ENCODE measurements at regions not wholly inside any gene's neighbourhood (a gene's known extent, or its start where the extent isn't known, plus 50 kb on each side); places are given as distances from the start of the nearest gene placed in this dataset.

GRCh38 chr6:10303608-10304506 is 111.0 kb downstream of the TFAP2A start:
- DNase-seq: no peak

GRCh38 chr6:10302566-10303235 is 112.2 kb downstream of the TFAP2A start:
- DNase-seq: no peak

GRCh38 chr6:10300071-10300470 is 114.8 kb downstream of the TFAP2A start:
- no peak for DNase-seq

- DNase-seq: no peak
Observed at GRCh38 chr6:10297832-10298231, 117.0 kb downstream of the TFAP2A start.

GRCh38 chr6:10278746-10279145 is 136.1 kb downstream of the TFAP2A start:
- no peak for DNase-seq

- no peak for DNase-seq
Observed at GRCh38 chr6:10276660-10277287, 138.1 kb downstream of the TFAP2A start.

- no peak for DNase-seq
Observed at GRCh38 chr6:10276106-10276505, 138.8 kb downstream of the TFAP2A start.

GRCh38 chr6:10272591-10272990 is 142.3 kb downstream of the TFAP2A start:
- no peak for DNase-seq

GRCh38 chr6:10271982-10272381 is 142.9 kb downstream of the TFAP2A start:
- no peak for DNase-seq

- no peak for DNase-seq
Observed at GRCh38 chr6:10269814-10270472, 144.9 kb downstream of the TFAP2A start.

- DNase-seq: no peak
Observed at GRCh38 chr6:10268611-10269310, 146.1 kb downstream of the TFAP2A start.

GRCh38 chr6:10268111-10268510 is 146.8 kb downstream of the TFAP2A start:
- DNase-seq: no peak

- no peak for DNase-seq
Observed at GRCh38 chr6:10266462-10266861, 148.4 kb downstream of the TFAP2A start.

GRCh38 chr6:10266061-10266460 is 148.8 kb downstream of the TFAP2A start:
- no peak for DNase-seq

GRCh38 chr6:10262505-10262904 is 152.4 kb downstream of the TFAP2A start:
- no peak for DNase-seq

GRCh38 chr6:10259671-10260070 is 155.2 kb downstream of the TFAP2A start:
- DNase-seq: no peak

GRCh38 chr6:10258341-10258740 is 156.5 kb downstream of the TFAP2A start:
- DNase-seq: no peak

- DNase-seq: no peak
Observed at GRCh38 chr6:10256113-10256690, 158.7 kb downstream of the TFAP2A start.

GRCh38 chr6:10250655-10251220 is 164.1 kb downstream of the TFAP2A start:
- no peak for DNase-seq

- no peak for DNase-seq
Observed at GRCh38 chr6:10248378-10248843, 166.5 kb downstream of the TFAP2A start.

GRCh38 chr6:10237298-10238038 is 177.4 kb downstream of the TFAP2A start:
- no peak for DNase-seq

Measured in stimulated activated CD4-positive, alpha-beta T cell treated with anti-CD3 and anti-CD28 coated beads, Interleukin-2, amount 100 ng/mL, for 24 hours (primary cell).